HL-60 (cell line): ENCODE measurements at regions not wholly inside any gene's neighbourhood (a gene's known extent, or its start where the extent isn't known, plus 50 kb on each side); places are given as distances from the start of the nearest gene placed in this dataset.

ENCODE experiments used
- DNase-seq, 2 experiments: peaks; one replicate each; pipeline ENCODE4 v3.0.0-alpha.2; 2010 to 2020; ENCODE audit warnings: low read depth in 1 of 2, low spot score in 1 of 2
- H3K27ac ChIP-seq: fragments of 250-450 bp; sonication (Bioruptor Pico); replicated peaks from 2 replicates; pipeline ENCODE4 v1.5.1; 2020; ENCODE audit warnings: mild to moderate bottlenecking, moderate library complexity
- H3K27me3 ChIP-seq: fragments of 250-450 bp; sonication (Bioruptor Pico); 2 replicates; pipeline ENCODE4 v1.5.1; 2021; ENCODE audit warnings: mild to moderate bottlenecking, moderate library complexity; ENCODE audit not compliant: insufficient read depth, poor library complexity, severe bottlenecking
- H3K4me3 ChIP-seq: replicated peaks from 2 replicates; pipeline ENCODE4 v1.5.1; 2011; ENCODE audit warnings: mild to moderate bottlenecking, control low read depth, low read length; ENCODE audit not compliant: insufficient read depth
- CTCF ChIP-seq: IDR thresholded peaks from one replicate; pipeline ENCODE4 v1.5.1; 2011; ENCODE audit warnings: low read length, control low read depth, inconsistent platforms; ENCODE audit not compliant: insufficient read depth
- GABPA ChIP-seq: IDR thresholded peaks from 2 replicates; pipeline ENCODE4 v1.6.1; 2012; ENCODE audit warnings: low read depth
- POLR2AphosphoS5 ChIP-seq: IDR thresholded peaks from 2 replicates; pipeline ENCODE4 v1.6.1; 2012; ENCODE audit warnings: low read depth
- REST ChIP-seq: IDR thresholded peaks from 2 replicates; pipeline ENCODE4 v1.6.1; 2012; ENCODE audit warnings: low read depth; ENCODE audit not compliant: insufficient replicate concordance
- SPI1 ChIP-seq: IDR thresholded peaks from 2 replicates; pipeline ENCODE4 v1.6.1; 2012; ENCODE audit warnings: low read depth, mild to moderate bottlenecking, borderline replicate concordance

GRCh38 chr2:63790906-63791305 lies 50.8 kb upstream of the UGP2 start:
- TF ChIP-seq POLR2AphosphoS5 (no peak), SPI1 (no peak)
- H3K27me3 ChIP-seq = no peaks in the 10 kb centered on the region
- DNase-seq = no peak
- no peak overlapping the region for H3K4me3 ChIP-seq
- H3K27ac ChIP-seq = no peak overlapping the region

- Histone ChIP-seq H3K27me3 (no peaks in the 10 kb centered on the region), H3K4me3 (no peak overlapping the region), H3K27ac (no peak overlapping the region)
- no peak for DNase-seq
- TF ChIP-seq CTCF = no peak
- TF ChIP-seq GABPA = no peak
- TF ChIP-seq SPI1 = no peak
- no peak for TF ChIP-seq REST
- no peak for TF ChIP-seq POLR2AphosphoS5
These were observed 50.3 kb upstream of the UGP2 start for GRCh38 chr2:63791387-63791786.
